AG10803 (cell line): ENCODE measurements at regions not wholly inside any gene's neighbourhood (a gene's known extent, or its start where the extent isn't known, plus 50 kb on each side); places are given as distances from the start of the nearest gene placed in this dataset.

Source experiments
- DNase-seq: peaks from one replicate; pipeline ENCODE4 v3.0.0; 2010; ENCODE audit warnings: low read depth
- H3K4me3 ChIP-seq: 2 replicates; pipeline ENCODE4 v1.5.1; 2011; ENCODE audit warnings: mild to moderate bottlenecking, low read length, control low read depth
- TF ChIP-seq, protein P1 (sequence below): conservative IDR thresholded peaks from 2 replicates; pipeline ENCODE4 v1.5.1; 2011; ENCODE audit warnings: mild to moderate bottlenecking, low read length, control low read depth, inconsistent platforms

DNA sequence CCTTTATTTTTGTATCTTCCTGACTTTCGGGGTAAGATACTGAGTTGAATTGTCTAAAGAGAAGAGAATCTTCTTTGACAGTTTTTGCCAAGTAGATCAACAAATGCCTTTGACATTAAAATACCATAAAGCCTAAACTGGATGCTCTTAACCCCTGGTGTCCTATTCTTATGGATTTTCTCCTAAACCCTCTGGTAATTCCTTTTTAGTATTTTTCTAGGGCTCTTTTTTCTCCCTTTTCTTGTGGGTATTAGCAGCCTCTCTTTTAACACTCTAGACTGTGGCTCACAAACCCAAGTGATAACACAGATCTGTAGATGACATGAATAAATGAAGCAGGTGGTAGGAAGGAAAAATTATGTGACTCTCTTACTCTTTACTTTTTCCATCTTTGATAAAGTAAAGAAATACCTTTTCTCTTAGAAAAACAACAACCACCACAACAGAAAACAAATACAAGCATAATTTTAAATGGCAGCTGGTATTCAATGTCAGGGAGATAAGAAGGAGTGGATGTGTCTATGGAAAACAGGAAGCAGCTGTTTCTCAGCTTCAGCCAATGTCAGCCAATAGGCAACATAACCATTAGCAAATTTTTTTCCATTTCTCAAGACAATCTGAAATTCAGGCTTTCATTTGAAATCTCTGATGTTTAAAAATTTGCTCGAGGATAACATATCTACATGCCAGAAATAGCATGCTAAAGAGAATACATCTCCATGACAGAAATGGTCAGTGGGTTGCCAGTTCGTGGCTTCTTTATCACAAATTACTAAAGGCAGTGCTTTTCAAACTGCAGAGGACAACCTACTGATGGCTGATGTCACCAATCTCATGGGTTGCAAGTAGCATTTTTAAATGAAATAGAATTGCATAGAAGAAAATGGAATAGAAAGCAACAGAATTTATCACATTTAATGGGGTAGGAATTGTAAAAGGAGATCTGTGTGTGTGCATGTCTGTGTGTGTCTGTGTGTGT lies 123.1 kb upstream of the KRR1 start:
- TF ChIP-seq, protein P1, sequence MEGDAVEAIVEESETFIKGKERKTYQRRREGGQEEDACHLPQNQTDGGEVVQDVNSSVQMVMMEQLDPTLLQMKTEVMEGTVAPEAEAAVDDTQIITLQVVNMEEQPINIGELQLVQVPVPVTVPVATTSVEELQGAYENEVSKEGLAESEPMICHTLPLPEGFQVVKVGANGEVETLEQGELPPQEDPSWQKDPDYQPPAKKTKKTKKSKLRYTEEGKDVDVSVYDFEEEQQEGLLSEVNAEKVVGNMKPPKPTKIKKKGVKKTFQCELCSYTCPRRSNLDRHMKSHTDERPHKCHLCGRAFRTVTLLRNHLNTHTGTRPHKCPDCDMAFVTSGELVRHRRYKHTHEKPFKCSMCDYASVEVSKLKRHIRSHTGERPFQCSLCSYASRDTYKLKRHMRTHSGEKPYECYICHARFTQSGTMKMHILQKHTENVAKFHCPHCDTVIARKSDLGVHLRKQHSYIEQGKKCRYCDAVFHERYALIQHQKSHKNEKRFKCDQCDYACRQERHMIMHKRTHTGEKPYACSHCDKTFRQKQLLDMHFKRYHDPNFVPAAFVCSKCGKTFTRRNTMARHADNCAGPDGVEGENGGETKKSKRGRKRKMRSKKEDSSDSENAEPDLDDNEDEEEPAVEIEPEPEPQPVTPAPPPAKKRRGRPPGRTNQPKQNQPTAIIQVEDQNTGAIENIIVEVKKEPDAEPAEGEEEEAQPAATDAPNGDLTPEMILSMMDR: no peak
- no peak for DNase-seq
- no peak overlapping the region for H3K4me3 ChIP-seq

DNA sequence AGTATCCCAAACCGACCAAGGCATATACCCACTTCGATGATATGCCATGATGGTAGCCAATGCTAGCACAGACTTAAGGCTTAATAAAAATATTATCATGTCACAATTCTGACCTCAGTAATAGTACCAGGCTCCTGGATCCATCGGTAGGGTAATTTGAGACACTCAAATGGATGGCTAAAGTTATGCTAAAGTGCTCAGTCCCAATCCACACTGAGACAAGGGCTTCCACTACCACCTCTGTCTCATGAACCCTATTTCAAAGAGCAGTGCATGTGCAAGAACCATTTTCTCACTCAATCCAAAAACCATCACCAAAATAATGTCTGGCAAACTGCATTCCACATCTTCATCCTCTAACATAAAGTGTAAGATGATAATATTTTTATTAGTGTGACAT lies 122.4 kb upstream of the KRR1 start:
- TF ChIP-seq, protein P1: no peak
- no peak for DNase-seq
- no peak overlapping the region for H3K4me3 ChIP-seq

DNA sequence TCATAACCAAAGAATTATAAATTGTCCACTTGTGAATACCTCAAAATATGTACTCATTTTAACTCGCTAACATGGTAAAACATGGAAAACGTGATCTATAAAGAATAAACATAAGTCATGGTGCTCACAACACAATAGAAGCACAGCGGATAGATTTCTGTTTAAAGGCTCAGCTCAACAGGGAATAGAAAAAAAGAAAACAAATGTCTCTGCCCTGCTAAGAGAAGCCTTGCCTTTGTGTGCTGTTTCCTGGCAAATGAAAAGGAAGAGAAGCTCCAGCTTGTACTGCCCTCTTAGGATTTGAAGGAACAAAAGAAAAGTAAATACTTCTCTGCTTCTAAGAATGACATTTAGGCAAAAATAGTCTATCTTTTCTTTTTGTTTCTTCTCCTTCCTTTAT lies 121.0 kb upstream of the KRR1 start:
- no peak for DNase-seq

DNA sequence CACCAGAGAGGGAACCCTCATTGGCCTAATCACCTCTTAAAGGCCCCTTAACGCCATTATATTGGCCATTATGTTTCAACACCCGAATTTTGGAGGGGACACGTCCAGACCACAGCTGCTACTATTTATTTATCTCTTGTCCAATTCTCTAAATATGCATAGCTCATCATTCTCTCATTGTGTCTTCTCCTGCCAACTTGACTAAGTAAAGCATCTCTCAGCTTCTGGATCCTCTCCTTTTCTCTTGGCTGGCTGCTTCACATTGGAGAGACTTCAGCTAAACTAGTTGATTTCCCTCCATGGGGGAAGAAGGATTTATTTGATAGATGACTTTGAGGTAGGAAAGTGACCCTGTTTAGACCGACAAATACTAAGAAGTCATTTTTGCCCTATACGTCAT lies 120.4 kb upstream of the KRR1 start:
- TF ChIP-seq, protein P1: no peak
- DNase-seq: peak; percentile 56
- H3K4me3 ChIP-seq: no peak overlapping the region

More for the DNA sequence above, 121.0 kb upstream of the KRR1 start:
- no peak overlapping the region for H3K4me3 ChIP-seq
- TF ChIP-seq, protein P1: no peak

DNA sequence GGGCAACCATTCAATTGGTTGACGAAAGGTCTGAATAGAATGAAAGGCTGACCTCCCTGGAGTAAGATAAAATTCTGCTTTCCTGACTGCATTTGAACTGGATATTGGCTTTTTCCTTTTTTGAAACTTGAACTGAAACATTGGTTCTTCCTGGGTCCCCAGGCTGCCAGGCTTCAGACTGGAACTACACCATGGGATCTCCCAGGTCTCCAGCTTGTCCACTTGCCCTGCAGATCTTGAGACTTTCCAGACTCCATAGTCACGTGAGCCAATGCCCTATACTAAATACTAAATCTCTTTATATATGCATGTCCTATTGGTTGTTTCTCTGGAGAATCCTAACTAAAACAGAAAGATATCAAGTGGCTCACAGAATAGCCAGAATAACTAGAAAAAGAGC lies 118.7 kb upstream of the KRR1 start:
- no peak for DNase-seq
- no peak overlapping the region for H3K4me3 ChIP-seq
- TF ChIP-seq, protein P1: no peak

DNA sequence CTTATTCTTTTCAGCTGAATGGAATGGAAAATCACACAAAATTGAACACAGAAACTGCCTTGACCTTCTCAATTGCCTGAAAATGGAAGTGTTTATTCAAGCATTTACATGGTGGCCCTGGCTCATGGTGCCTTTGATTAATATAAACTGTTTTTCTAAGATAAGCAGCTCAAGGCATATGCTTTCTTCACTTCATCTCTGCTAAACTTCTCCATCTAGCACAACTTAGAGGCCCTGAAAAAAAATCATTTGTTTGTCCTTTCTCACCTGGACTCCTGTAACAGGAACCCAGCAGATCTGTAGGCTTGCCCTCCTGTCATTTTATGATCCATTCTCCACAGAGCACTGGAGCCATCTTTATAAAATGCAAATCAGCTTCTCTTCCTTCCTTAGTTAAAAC lies 117.5 kb upstream of the KRR1 start:
- TF ChIP-seq, protein P1: no peak
- no peak overlapping the region for H3K4me3 ChIP-seq
- DNase-seq: no peak

DNA sequence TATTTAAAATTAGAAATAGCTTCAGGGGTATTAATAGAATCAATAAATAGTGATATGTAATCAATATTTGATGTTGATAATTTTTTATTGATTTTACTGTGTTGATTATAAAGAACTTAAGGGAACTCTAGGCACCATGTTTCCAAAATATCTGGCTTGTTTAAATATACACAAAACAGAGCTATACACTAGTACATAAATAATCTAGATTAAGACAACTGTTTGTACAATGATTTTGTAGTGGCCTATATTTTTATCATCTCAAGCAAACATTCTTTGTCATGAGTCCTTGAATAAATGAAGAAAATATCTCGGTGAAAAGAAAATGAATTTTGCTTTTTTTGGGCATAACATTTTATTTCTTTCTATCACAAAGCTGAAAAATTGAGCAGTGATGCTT lies 117.1 kb upstream of the KRR1 start:
- no peak overlapping the region for H3K4me3 ChIP-seq
- DNase-seq: no peak
- TF ChIP-seq, protein P1: no peak
